ENCODE measurements at regions not wholly inside any gene's neighbourhood (a gene's known extent, or its start where the extent isn't known, plus 50 kb on each side); places are given as distances from the start of the nearest gene placed in this dataset.
"Not testable (repeated sequence)": the region's sequence is repeated elsewhere in the genome, so short reads cannot be mapped to it uniquely, and the experiment has no call there.

DNA sequence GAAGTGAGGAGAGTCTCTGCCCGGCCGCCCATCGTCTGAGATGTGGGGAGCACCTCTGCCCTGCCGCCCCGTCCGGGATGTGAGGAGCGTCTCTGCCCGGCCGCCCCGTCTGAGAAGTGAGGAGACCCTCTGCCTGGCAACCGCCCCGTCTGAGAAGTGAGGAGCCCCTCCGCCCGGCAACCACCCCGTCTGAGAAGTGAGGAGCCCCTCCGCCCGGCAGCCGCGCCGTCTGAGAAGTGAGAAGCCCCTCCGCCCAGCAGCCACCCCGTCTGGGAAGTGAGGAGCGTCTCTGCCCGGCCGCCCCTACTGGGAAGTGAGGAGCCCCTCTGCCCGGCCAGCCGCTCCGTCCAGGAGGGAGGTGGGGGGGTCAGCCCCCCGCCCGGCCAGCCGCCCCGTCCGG is 55.2 kb upstream of the CFAP126 start:
- TF ChIP-seq, protein P1, sequence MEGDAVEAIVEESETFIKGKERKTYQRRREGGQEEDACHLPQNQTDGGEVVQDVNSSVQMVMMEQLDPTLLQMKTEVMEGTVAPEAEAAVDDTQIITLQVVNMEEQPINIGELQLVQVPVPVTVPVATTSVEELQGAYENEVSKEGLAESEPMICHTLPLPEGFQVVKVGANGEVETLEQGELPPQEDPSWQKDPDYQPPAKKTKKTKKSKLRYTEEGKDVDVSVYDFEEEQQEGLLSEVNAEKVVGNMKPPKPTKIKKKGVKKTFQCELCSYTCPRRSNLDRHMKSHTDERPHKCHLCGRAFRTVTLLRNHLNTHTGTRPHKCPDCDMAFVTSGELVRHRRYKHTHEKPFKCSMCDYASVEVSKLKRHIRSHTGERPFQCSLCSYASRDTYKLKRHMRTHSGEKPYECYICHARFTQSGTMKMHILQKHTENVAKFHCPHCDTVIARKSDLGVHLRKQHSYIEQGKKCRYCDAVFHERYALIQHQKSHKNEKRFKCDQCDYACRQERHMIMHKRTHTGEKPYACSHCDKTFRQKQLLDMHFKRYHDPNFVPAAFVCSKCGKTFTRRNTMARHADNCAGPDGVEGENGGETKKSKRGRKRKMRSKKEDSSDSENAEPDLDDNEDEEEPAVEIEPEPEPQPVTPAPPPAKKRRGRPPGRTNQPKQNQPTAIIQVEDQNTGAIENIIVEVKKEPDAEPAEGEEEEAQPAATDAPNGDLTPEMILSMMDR (IDR thresholded peaks at IDR 0.05; ENCODE audit: low read depth, low read length) = not testable (repeated sequence)
- TF ChIP-seq EZH2phosphoT487 (IDR thresholded peaks at IDR 0.05; ENCODE audit: low read depth) = not testable (repeated sequence)

All from OCI-LY3 (cell line).